HepG2 (cell line): ENCODE measurements at regions not wholly inside any gene's neighbourhood (a gene's known extent, or its start where the extent isn't known, plus 50 kb on each side); places are given as distances from the start of the nearest gene placed in this dataset.

Experiments
- ATAC-seq: fragments of 200-7000 bp; cut with Tn5 transposase; 3 replicates; pipeline ENCODE4 v1.9.1; 2020; ENCODE audit warnings: mild to moderate bottlenecking, moderate library complexity
- BruUV-seq: library from RNA; stranded (reverse); fragments of 400-500 nt; replicated peaks from 2 replicates; lab custom pipeline; 2021; lab: Mats Ljungman, UMichigan
- CTCF ChIA-PET: fragments of 300-600 bp; formaldehyde crosslinking; extraction: SDS; loops from one replicate; lab custom pipeline; 2021; ENCODE audit warnings: low total read pairs, inconsistent platforms, low intra/inter-chr PET ratio; lab: Yijun Ruan, JAX
- POLR2A ChIA-PET: fragments of 350-600 bp; sonication (Branson Sonifier 250); formaldehyde crosslinking; loops from one replicate; lab custom pipeline; 2020; ENCODE audit warnings: antibody characterized with exemption, inconsistent platforms; lab: Yijun Ruan, JAX
- DNase-seq: peaks from one replicate; pipeline ENCODE4 v3.0.0-alpha.2; 2015; ENCODE audit warnings: low spot score
- FAIRE-seq: peaks from 3 replicates; lab custom pipeline; 2011; peaks lifted over from hg19 to GRCh38; lab: Jason Lieb, UNC
- H2AFZ ChIP-seq: one replicate; pipeline ENCODE4 v1.6.1; 2011; ENCODE audit warnings: low read length, inconsistent platforms
- H3K27ac ChIP-seq: fragments of 300-600 bp; 3 replicates; pipeline ENCODE4 v1.8.0; 2011; ENCODE audit warnings: mixed run types, mild to moderate bottlenecking, mixed read lengths, low read length, inconsistent platforms; ENCODE audit not compliant: insufficient read depth; ENCODE audit errors: extremely low read length
- H3K27me3 ChIP-seq, 2 experiments: fragments of 200-600 bp in 1 of 2; 2 replicates in 1 of 2; 3 replicates in 1 of 2; pipeline versions ENCODE4 v1.6.0 to v1.8.0; 2011; ENCODE audit warnings: low read length in 2 of 2, mild to moderate bottlenecking in 2 of 2, moderate library complexity in 2 of 2, inconsistent platforms in 1 of 2; ENCODE audit not compliant: insufficient read depth in 2 of 2, control insufficient read depth in 1 of 2
- H3K36me3 ChIP-seq, 2 experiments: fragments of 200-600 bp in 1 of 2; replicated peaks in 1 of 2; 2 replicates in 1 of 2; 3 replicates in 1 of 2; pipeline versions ENCODE4 v1.5.1 to v1.8.0; 2011; ENCODE audit warnings: low read length in 2 of 2, inconsistent platforms in 1 of 2; ENCODE audit not compliant: insufficient read depth in 2 of 2, control insufficient read depth in 1 of 2
- H3K4me1 ChIP-seq: 2 replicates; pipeline ENCODE4 v1.5.1; 2012; ENCODE audit warnings: low read length, inconsistent platforms; ENCODE audit not compliant: insufficient read depth
- H3K4me2 ChIP-seq: 2 replicates; pipeline ENCODE4 v1.6.0; 2011; ENCODE audit warnings: low read depth, low read length, inconsistent platforms
- H3K4me3 ChIP-seq, 3 experiments: fragments of 200-600 bp in 1 of 3; sonication (generic), shearing (Covaris generic) in 1 of 3; replicated peaks in 1 of 3; 2 replicates each; pipeline ENCODE4 v1.5.1; 2011 to 2016; ENCODE audit warnings: low read length in 3 of 3, inconsistent platforms in 2 of 3, low read depth in 2 of 3, mild to moderate bottlenecking in 2 of 3, control low read depth in 1 of 3, mixed read lengths in 1 of 3; ENCODE audit not compliant: insufficient read depth in 1 of 3
- H3K79me2 ChIP-seq: one replicate; pipeline ENCODE4 v1.6.1; 2011; ENCODE audit warnings: low read length, inconsistent platforms; ENCODE audit not compliant: insufficient read depth
- H3K9ac ChIP-seq: 2 replicates; pipeline ENCODE4 v1.6.0; 2011; ENCODE audit warnings: mild to moderate bottlenecking, low read depth, low read length, inconsistent platforms; ENCODE audit not compliant: insufficient read depth
- H3K9me3 ChIP-seq: 2 replicates; pipeline ENCODE4 v1.5.1; 2012; ENCODE audit warnings: mild to moderate bottlenecking, low read length
- H4K20me1 ChIP-seq: 2 replicates; pipeline ENCODE4 v1.6.0; 2011; ENCODE audit warnings: inconsistent platforms, mild to moderate bottlenecking, low read length, moderate library complexity; ENCODE audit not compliant: insufficient read depth
- CBFB ChIP-seq: sonication (generic); formaldehyde crosslinking; IDR thresholded peaks from 2 replicates; pipeline ENCODE4 v1.4.0; 2020; ENCODE audit warnings: missing genetic modification reagents
- DRAP1 ChIP-seq: IDR thresholded peaks from 2 replicates; pipeline ENCODE4 v1.6.1; 2016; ENCODE audit warnings: missing genetic modification reagents, missing compliant biosample characterization
- POLR2A ChIP-seq, 2 experiments: IDR thresholded peaks; 2 replicates each; pipeline ENCODE4 v1.6.1; 2011; ENCODE audit warnings: low read depth in 2 of 2, low read length in 2 of 2, mild to moderate bottlenecking in 1 of 2, moderate library complexity in 1 of 2; ENCODE audit not compliant: insufficient read depth in 1 of 2
- YEATS2 ChIP-seq: sonication (generic); formaldehyde crosslinking; IDR thresholded peaks from 2 replicates; pipeline ENCODE4 v1.4.0; 2020; ENCODE audit warnings: missing genetic modification reagents, borderline replicate concordance
- ZNF101 ChIP-seq: sonication (generic); formaldehyde crosslinking; IDR thresholded peaks from 2 replicates; pipeline ENCODE4 v1.4.0; 2020; ENCODE audit warnings: mild to moderate bottlenecking, low read depth, missing genetic modification reagents, borderline replicate concordance
- ZNF451 ChIP-seq: sonication (generic); formaldehyde crosslinking; IDR thresholded peaks from 2 replicates; pipeline ENCODE4 v1.5.0; 2020; ENCODE audit warnings: mild to moderate bottlenecking, missing genetic modification reagents
- ZNF615 ChIP-seq: sonication (generic); formaldehyde crosslinking; IDR thresholded peaks from 2 replicates; pipeline ENCODE4 v1.5.0; 2020; ENCODE audit warnings: mild to moderate bottlenecking, missing genetic modification reagents, borderline replicate concordance
- in situ Hi-C: cut with HindIII; loops from 2 replicates; pipeline ENCODE4 v1.10.0; 2017; ENCODE audit warnings: low pct_unique_long_range_greater_than_20kb; ENCODE audit not compliant: extremely low pct_ligation_motif_present
- intact Hi-C: fragments of 100-400 bp; cut with micrococcal nuclease; formaldehyde crosslinking; loops from one replicate; pipeline ENCODE4 v1.10.0; 2022; ENCODE audit not compliant: unreplicated experiment
- TF ChIP-seq, protein P1 (sequence below): sonication (generic); formaldehyde crosslinking; IDR thresholded peaks from 2 replicates; pipeline ENCODE4 v1.4.0; 2020; ENCODE audit warnings: missing genetic modification reagents

GRCh38 chr12:93225094-93225493 lies 152.6 kb upstream of the NUDT4 start (continued):
- TF ChIP-seq, protein P1, sequence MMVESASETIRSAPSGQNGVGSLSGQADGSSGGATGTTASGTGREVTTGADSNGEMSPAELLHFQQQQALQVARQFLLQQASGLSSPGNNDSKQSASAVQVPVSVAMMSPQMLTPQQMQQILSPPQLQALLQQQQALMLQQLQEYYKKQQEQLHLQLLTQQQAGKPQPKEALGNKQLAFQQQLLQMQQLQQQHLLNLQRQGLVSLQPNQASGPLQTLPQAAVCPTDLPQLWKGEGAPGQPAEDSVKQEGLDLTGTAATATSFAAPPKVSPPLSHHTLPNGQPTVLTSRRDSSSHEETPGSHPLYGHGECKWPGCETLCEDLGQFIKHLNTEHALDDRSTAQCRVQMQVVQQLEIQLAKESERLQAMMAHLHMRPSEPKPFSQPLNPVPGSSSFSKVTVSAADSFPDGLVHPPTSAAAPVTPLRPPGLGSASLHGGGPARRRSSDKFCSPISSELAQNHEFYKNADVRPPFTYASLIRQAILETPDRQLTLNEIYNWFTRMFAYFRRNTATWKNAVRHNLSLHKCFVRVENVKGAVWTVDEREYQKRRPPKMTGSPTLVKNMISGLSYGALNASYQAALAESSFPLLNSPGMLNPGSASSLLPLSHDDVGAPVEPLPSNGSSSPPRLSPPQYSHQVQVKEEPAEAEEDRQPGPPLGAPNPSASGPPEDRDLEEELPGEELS (CRISPR knock-in tag) = no peak
- TF ChIP-seq ZNF451 = no peak
- no peak for TF ChIP-seq ZNF615 (CRISPR knock-in tag)

DNA sequence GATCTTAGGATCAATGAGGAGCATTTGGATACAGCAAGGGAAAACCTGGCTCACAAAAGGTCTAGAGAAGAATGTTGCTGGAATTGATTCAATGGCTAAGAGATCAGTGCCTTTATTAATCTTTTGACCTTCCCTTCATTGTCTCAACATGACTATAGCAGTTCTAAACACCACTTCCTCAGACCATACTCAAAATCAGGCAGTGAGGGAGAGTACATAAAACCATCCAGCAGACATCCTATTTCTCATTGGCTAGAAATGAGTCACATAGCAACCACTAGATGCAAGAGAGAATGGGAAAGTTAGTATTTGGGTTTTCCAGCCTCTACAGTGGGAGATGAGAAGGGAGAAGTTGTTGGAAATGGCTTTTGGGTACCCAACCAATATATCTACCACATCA lies 151.4 kb upstream of the NUDT4 start:
- no peak overlapping the region for H3K9ac ChIP-seq
- no peak for TF ChIP-seq POLR2A (IDR thresholded peaks at IDR 0.05; ENCODE audit: insufficient read depth in 1 of 2, low read depth in 2 of 2, low read length in 2 of 2)
- TF ChIP-seq ZNF101 = no peak
- no peak for TF ChIP-seq DRAP1
- no peak for TF ChIP-seq YEATS2 (CRISPR knock-in tag)
- TF ChIP-seq CBFB (CRISPR knock-in tag) = no peak
- TF ChIP-seq, all 625 proteins: peak for 0
- no peaks in the 10 kb centered on the region for H3K36me3 ChIP-seq
- H3K27ac ChIP-seq = no peak overlapping the region
- in situ Hi-C loops (no loop called here), intact Hi-C loops (no loop called here)
- H2AFZ ChIP-seq = no peak overlapping the region
- ChIA-PET POLR2A (no interaction called here), CTCF (no interaction called here)
- H3K4me1 ChIP-seq = peaks cover 11% of the 10 kb centered on the region
- BruUV-seq = no TSS peak
- H3K4me3 ChIP-seq = no peak overlapping the region
- H3K27me3 ChIP-seq = no peaks in the 10 kb centered on the region
- FAIRE-seq (no peak), ATAC-seq (no peak), DNase-seq (no peak)
- no peaks in the 10 kb centered on the region for H3K79me2 ChIP-seq
- H3K4me2 ChIP-seq = no peak overlapping the region
- H3K9me3 ChIP-seq = peaks cover 8% of the 10 kb centered on the region
- H4K20me1 ChIP-seq = no peaks in the 10 kb centered on the region
